Activated gamma-delta T cell treated with Interleukin-2 at 50 U/mL for 16 hours (primary cell): ENCODE measurements at regions not wholly inside any gene's neighbourhood (a gene's known extent, or its start where the extent isn't known, plus 50 kb on each side); places are given as distances from the start of the nearest gene placed in this dataset.
A peak's percentile ranks its signal among the peaks of the same experiment; 100 is the strongest.
"Not testable (repeated sequence)": the region's sequence is repeated elsewhere in the genome, so short reads cannot be mapped to it uniquely, and the experiment has no call there.

Experiments
- DNase-seq: peaks from one replicate; pipeline ENCODE4 v3.0.0-alpha.2; 2020

DNA sequence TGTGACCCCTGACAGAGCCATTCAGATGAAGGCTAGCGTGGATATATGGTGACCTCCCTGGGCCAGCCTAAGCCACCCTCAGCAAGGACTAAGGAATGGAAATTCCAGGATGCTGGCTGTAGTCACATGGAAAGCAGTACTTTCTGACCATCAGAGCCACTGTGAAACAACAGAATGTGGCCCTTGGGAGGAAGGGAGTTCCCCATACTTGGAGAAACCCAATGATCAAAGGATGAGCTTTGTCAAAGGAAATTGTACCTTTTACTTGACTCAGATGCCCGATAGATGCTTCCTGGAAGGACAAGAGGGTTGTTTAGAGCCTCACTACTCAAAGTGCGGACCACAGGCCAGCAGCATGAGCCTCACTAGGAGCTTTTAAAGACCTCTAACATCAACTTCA is 484.5 kb upstream of the PROK2 start:
- no peak for DNase-seq

DNA sequence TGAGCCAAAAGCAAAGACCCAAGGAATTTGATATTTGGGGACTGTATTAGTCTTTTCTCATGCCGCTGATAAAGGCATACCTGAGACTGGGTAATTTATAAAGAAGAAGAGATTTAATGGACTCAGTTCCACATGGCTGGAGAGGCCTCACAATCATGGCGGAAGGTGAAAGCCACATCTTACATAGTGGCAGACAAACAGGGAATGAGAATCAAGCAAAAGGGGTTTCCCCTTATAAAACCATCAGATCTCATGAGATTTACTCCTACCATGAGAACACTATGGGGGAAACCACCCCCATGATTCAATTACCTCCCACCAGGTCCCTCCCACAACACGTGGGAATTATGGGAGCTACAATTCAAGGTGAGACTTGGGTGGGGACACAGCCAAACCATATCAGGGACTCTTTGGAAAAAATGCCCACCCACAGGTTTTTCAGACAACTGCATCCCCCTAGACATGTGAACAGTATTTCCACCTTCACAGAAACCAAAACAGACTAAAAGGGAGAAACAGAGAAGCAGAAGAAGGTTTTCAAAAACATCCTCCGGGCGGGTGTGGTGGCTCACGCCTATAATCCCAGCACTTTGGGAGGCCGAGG is 482.1 kb upstream of the PROK2 start:
- not testable (repeated sequence) for DNase-seq

DNA sequence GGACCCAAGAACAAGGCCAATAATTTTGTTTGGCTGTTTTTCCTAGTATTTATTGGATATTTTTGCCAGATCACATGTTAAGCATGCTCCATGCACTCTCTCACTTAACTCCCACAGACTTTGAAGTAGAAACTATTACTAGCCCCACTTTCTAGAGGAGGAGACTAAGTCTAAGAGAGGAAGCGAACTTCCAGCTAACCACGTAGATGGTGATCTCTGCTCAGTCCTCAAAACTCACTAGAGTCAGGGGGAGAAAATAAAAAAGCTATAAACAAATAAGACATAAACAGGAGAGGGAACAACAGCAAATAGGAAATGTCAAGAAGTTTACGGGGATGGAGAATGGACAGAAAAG is 481.0 kb upstream of the PROK2 start:
- no peak for DNase-seq

DNA sequence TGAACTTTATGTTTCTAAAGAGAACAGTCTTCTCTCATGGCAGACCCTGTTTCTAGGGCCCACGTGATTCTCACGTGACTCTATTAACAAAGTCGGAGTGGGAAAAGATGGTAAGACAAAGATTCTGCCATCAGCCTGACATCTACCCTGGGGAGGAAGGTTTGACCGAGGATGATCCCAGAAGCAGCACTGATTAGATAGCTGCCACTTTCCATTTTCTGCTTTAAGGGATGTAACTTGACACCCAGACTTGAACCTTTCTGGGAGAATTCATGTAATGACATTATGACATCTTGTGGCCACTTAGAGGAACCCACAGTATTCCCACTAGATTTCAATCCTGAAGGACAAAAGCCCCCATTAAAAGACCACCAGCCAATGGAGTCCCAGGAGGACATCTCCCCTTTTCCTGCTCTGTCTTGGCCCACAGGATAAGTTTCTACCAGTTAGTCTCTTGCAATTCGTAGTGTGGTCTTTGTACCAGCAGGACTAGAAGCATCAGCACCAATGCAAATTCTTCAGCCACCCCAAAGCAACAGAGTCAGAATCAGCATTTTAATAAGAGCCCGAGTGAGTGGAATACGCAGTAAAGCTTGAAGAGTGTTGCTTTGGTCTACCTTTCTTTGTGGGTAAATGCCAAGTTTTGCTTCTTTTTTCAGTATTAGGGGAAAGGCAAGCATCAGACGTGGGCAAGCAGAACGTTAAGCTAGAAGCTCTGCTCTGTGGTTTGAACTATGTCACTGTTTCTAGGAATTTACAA is 480.5 kb upstream of the PROK2 start:
- DNase-seq, result no peak

DNA sequence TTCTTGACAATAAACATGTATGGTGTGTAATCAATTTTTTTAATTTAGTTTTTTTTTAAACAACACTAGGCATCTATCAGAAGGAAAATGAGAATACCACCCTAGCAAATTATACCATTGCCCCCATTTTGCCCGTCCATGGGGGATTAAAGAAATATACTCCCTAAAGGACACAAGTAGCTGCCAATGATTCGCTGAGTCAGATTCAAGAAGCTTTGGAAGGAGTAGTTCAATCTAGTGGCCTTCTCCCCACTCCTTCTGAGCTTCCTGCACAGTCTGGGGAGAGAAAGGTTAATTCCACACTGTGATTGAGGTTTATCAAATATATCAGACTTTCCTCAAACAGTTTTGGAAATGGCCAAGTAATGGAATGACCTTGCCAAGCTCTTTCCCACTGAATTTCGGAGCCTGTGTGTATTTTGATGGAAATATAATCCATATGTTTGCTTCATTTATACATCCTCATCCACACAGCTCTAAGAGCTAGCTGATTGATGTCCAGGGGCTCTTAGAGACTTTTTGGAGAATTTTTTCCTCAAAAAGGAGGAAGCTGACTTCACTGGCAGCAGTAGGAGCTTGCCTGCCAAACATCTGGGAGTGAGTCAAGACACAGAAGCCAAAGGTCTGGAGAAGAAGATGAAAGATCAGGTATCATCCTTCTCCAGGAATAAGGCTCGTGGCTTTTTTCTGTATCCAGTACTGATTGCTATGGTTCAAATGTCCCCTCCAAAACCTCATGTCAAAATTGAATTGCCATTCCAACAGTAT is 478.5 kb upstream of the PROK2 start:
- no peak for DNase-seq

DNA sequence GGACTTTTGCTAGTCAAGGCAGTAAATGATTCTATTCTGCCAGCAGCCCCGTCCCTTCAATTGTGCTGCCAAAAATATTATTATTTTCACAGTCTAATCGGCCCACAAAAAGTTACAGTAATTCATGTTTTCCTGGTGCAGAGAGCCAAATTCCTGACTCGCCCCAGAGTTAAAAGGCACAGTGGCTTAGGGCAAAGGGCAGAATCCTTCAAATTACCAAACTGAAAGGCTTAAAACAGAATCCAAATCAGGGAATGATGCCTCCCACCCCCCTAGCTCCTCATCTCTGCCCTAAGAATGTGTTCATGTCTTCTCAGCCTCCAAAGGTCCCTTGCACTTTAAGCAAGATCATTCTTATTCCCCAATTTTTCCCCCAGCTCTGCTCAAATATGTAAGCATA is 477.8 kb upstream of the PROK2 start:
- DNase-seq, result no peak

DNA sequence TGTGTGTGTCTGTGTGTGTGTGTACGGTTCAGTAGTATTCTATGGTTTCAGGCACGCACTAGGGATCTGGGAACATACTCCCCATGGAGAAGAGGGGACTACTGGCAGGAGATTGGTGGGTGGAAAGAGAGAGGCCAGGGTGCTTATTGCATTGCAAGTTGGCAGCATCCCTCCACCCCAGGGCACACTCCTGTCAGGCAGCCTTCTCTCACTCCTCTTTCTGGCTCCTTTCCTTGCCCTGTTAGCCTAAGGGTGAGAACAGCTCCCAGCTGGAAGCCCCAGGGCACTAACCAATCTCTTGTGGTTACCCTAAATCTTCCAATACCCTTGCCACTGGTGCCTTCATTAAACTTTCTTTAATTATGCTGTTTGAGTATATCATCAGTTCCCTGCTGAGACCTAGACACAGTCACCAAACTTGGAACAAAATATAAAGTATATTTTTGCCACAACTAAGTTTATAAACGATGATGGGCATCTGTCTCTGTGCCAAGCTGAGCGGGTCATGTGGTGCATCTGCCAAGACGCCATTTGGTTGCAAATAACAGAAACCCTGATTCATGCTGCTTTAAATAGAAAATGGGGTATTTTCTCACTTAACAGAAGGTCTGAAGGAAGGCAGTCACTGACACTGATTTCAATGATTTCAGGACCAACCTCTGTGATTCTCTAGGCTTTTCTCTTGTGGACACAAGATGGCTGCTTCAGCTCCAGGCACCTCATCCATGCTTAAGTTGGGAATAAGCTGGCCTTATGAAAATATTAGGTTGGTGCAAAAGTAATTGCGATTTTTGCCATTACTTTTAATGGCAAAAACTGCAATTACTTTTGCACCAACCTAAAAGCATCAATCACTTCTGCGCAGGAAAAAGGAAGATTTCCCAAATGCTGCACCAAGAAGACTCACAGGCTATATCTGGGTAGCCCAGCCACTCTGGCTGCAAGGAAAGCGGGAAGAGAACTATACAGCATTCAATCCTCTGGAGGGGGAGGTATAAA is 476.9 kb upstream of the PROK2 start:
- DNase-seq, result no peak

DNA sequence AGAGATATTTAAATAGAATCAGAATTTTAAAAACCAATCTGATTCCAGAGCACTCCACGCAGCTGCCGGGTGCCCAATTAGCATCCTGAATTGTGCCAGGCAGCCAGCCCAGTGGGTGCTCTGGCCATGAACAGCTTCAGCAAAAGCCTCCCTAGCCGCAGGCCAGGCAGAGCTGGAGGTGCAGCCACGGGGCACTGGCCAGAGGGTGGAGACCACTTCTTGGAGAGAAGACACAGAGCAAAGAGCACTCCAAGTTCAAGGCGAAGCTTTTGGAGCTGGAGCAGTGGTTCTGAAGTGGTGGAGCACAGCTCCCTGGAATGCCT is 475.6 kb upstream of the PROK2 start:
- DNase-seq, result no peak

DNA sequence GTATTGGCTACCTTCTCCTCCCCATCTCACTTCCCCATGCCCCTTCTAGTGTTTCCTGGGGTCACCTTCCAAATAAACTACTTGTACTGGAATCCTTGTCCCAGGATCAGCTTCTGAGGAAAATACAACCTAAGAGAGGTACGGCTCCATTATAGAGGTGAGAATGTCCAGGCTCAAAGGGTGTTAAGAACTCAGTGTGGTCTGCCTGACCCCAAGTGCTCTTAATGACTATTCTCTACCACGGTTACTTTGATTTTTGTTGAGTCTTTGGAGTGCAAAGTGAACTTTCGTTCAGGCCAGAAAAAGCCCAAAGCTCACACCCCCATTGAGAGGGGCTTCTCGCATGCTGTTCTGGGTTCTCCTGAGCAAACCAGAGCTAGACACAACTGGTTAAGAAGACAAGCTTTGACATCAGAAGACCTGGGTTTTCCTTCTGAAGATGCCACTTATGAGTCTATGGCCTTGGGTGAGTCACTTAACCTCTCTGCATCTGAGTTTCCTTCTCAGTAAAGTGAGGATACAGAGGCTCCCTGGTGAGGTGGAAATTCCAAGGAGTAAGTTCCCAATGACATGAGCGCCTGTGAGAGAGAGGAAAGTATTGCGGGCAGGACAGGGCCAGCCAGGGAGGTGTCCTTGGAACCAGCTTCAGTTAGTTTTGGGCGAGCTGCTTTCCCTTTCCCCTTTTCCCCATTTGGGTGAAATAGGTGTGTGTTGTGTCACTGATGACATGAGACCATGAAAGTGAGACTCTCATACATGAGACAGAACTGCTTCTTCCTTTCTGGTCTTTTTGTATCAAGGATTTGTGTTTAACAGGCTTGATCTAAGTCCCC is 475.0 kb upstream of the PROK2 start:
- DNase-seq, result no peak

DNA sequence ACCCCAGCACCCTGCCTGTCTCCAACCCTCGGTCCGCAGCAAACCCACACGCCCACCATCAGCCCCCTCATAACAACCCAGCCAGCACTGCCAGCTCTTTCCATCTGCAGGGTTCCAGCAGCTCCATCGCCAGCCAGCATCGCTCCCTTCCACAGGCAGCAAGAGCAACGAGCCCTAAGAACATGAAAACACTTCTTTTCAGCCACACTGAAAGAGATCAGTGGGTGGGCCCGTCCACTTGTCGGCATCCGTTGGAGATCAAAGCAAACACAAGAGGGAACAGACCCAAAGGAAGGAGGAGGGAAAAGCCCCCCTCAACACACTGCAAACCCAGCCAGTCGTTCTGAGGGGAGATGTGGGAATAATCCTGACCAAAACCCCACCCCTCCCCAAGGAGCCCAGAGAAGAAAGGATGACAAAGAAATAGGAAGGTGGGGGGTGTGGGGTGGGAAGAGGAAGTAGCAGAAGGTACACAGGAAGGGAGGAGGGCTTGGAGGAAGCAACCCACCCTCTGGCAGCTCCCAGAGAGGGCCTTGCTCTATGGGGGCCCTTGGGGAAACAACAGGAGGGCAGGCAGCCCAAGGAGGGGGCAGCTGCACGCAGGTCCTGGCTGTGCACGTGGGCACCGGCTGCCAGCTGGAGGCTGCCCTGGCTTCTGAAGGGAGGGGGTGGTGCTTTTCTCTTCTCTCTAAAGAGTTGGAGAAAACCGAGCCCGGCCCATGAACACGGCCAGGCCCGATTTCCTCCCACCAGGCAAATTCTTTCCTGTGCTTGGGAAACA is 473.6 kb upstream of the PROK2 start:
- no peak for DNase-seq

DNA sequence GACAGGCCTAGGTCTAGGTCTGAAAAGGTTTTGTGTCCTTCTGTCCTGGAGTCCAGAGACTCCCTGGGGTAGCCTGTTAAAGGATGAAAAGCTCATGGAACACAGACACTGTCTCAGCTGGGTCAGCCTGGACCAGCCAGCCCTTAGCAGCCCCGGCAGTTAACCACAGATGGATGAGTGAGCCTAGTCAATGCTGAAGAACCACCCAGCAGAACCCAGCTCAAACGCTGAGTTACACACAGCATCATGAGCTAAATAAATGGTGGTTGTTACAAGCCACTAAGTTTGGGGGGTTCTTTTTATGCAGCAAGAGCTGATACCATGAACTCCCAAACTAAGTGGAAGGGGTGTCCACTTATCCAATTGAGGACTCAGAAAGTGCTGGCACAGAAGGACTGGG is 472.8 kb upstream of the PROK2 start:
- DNase-seq, result no peak

DNA sequence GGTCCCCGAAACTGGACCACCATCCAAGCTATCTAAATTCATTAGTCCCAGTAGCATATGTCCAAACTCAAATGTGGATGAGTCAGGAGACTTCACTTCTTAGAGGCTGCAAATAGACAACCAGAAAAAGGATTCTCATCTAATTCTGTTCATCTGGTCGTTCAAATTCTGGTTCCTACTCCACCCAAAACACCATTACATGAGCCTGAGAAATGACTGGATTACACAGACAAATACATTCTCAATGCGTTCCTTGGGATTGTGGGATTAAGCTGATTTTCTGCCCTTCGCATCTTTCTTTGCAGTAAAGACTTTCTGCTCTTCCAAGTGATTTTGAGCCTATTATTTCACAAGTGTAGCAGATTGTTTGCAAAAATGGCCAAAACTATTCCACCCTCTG is 472.3 kb upstream of the PROK2 start:
- DNase-seq, result no peak

DNA sequence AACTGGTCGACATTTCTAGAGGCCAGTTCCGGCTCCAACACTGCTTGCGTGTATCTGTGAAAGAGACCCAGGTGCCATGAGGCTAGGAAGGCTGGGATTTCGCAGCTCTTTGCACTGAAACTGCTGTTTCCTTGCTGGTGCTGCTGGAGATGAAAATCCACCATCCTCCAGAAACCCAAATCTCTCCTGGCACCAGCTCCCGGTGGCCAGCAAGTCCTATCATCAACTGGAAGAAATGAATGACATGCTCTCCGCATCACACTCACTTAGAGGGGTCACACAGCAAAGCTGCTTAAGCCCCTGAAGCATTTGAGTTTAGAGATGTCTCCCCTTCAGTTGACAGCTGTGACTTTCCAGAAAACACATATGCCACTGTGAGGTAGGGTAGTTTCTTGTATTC is 471.8 kb upstream of the PROK2 start:
- DNase-seq, result no peak

DNA sequence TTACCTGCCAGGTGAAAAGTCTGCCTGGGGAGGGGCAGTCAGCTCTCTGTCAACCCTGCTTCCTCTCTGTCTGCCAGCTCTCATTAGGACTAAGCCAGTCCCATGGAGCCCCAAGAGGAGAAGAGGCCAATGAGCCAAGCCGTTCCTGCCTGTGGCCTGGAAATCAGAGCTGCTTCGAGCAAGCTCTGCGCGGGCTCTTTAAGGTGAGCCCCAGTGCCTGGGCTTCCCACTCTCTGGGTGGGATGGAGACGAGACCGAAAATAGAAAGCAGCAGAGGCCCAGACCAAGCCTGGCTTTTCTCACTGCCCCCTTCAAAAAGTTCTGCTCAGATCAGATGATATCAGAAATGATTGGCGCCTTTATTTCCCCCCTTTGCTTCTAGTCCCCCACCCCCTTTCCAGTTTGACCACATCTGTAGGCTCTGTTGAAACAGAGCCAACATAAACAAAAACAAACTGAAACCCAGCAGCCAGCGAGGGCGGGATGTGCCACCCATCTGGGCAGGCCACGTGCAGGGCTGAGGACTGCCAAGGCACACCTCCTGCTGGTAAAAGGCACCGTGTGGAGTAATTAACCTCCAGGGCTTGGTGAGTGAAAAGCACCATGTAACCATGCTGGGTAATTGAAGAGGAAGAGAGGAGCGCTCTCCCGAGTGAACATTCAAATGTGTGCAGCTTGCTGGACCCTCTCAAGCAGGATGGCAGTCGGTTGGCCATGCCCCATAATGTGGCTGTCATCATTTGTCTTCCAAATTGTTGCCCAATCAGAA is 471.0 kb upstream of the PROK2 start:
- peak; percentile 40 for DNase-seq

DNA sequence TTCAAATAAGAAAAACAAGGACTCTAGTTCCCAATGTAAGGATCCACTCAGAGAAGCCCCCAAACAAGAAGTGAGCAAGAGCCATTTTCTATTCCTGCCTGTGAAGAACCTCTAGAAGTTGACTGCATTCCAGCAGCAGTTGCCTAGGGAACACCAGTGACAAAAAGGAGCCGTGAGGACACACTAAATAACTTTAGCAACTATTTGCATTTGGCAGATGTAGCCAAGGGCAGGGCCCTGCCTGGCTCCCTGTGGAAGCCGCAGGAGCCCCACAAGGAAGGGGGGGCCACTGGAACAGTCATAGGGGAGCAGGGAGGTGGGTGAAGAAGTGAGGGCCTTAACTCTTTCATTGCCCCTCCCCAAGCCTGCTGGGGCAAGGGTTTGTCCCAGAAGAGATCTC is 470.2 kb upstream of the PROK2 start:
- DNase-seq, result no peak

DNA sequence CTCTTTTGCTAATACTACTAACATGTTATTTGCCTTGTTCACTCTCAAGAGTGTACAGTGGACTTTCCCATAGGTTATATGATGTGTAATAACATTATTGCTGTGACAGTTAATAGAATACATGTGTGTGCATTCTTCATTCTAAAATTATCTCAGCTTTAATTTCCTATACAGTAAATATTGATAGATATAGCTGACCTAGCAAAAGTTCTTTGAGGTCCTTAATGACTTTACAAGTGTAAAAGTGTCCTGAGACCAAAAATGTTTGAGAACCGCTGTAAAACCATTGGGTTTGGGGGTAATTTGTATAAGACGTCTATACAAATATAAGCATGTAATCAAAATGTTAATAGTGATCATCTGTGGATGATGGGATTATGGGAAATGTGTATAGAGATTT is 469.5 kb upstream of the PROK2 start:
- DNase-seq, result no peak

DNA sequence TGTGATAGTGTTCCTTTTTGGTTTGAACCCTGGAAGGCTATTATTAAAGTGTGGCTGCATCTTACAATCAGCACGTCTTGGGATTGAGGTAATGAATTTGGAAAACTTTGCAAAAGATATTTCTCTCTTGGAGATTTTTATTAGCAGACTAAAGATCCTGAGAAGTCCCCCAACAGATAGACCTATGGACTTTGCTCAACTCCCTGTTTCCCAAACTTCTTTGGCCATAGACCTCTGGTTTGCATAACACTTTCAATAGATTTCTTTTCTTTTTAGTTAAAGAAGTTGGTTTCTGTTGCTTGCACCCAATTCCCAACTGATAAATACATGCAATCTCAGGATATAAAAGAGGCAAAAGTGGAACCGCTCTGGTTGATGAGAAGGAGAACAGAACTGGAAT is 465.8 kb upstream of the PROK2 start:
- no peak for DNase-seq

DNA sequence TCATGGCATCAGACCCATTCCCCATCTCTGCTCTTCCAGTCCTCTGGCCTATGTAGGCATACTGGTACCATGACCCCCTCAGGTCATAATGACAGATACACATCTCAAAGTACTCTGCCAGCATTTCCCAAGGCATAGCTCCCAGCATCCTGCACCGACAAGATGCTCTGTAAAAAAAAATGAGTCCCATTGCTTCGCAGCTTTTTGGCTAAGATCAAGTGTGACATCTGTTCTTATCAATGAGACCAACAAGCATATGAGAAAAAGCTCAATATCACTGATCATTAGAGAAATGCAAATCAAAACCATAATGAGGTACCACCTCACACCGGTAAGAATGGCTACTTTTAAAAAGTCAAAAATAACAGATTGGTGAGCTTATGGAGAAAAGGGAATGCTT is 463.9 kb upstream of the PROK2 start:
- no peak for DNase-seq

DNA sequence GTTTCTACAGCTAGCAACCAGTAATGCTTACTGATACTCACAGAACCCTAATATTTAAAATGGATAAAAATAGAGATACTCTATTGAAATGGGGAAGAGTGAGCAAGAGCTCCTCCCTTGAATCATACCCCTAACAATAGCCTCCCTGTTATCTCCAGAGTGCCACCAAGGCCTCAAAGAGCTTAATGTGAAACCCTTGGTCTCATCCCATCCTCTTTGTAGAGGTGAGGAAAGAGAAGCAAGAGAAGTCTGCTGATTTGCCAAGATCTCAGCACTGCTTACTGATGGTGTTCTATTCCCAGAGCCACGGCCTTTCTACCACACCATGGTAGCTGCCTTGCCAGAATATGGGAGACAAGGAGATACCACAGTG is 463.4 kb upstream of the PROK2 start:
- DNase-seq, result no peak

DNA sequence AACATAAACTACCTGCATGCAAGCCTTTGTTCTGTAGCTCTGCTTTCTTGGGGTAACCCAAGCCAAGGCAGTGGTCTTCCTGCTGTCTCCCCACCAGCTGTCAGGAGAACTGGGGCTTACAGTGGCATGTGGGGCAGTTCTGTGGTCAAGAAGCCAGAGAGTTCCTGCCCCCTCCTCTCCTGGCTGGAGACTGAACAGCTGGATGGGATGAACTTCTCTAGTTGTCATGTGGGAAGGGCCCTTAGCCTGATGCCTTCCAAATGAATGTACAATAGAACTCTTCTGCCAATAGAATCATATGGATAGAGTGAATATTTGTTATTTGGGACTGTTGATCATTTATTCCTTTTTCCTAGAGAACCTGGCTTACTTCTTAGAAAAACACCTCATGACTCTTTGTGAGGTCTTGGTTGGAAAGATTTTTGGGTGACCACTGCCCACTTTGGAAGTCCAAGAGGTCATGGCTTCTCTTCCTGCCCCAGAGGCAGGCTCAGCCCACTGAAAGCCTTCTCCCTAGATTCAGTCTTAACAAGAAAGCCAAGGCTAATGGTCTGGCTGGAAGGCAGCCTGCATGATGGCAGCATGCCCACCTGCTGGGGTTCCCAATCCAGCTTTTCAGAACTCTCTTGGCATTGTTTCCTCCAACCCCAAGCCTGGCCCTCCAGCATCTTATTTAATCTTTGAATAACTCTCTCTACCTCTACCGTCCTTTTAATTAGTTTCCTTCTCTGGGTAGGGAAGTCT is 462.9 kb upstream of the PROK2 start:
- no peak for DNase-seq
